CMK (cell line): ENCODE measurements at regions not wholly inside any gene's neighbourhood (a gene's known extent, or its start where the extent isn't known, plus 50 kb on each side); places are given as distances from the start of the nearest gene placed in this dataset.
"Not testable (repeated sequence)": the region's sequence is repeated elsewhere in the genome, so short reads cannot be mapped to it uniquely, and the experiment has no call there.

Experiments used
- DNase-seq: peaks from one replicate; pipeline ENCODE4 v3.0.0-alpha.2; 2010; ENCODE audit warnings: low read depth

- DNase-seq, result no peak
These were observed 364.0 kb downstream of the CNTN6 start for GRCh38 chr3:1456781-1457311.

DNA sequence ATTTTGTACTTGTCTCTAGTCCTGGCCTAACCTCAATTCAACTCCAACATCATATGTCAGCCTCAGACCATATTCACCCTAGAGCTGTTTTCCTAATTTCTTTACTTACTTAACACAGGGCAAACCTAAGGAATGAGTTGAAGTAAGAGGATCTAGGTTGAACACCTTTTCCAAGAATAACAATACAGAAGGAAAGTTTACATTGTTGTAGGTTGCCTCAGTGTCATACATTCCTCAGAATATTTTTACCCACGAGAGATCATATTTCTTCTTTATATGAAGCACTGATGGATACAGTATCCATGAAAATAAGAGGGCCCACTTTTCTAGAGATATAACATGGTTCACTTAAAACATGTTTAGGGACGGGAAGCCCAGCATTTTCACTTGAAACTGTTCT is 369.5 kb downstream of the CNTN6 start:
- DNase-seq, result no peak

DNA sequence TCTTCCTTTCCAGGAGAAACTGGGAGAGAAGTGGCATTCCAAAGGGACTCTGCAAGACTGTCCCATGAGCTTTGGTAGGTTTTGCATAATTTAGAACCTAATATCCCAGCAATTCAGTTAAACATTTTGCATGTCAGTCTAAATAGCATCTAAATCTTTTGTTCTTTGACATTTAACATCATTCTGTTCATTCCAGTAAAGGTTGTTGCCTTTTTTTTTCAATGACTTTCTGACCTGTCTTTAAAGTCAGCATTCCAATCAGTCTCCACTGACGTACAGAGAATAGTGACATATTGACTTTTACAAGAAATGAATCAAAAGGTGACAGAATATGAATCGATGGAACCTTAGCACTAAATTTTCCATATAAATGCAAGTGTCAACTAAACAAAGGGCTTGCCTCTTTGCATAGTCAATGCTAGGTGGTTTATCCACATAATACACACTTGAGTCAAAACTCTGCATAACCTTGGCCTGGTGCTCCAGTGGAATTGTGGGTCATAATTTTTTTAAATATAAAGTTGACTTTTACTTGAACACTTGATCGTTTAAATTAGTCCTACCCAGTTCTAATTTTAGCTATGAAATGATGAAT is 370.1 kb downstream of the CNTN6 start:
- DNase-seq, result no peak

- DNase-seq, result not testable (repeated sequence)
These were observed 372.3 kb downstream of the CNTN6 start for GRCh38 chr3:1465091-1465490.

- no peak for DNase-seq
These were observed 375.3 kb downstream of the CNTN6 start for GRCh38 chr3:1468145-1468544.

DNA sequence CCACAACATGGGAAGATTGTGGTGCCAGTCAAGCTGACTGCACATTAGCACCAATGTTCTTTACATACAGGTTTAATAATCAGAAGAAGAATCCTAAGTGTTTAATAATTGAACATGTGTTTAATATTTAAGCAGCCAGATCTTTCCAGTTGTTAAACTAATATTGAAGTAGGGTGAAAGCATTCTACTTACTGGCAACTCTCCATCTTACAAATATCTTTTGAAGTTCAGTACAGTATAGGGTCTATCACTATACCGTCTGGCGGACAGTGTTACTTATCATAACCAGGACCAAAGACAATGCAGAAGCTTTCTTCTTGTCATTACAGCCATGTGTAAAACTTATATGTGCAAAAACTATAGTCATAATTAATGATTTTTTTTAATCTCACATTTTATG is 376.4 kb downstream of the CNTN6 start:
- no peak for DNase-seq

GRCh38 chr3:1469687-1470086 is 376.9 kb downstream of the CNTN6 start:
- no peak for DNase-seq

GRCh38 chr3:1477669-1478068 is 384.8 kb downstream of the CNTN6 start:
- no peak for DNase-seq

DNA sequence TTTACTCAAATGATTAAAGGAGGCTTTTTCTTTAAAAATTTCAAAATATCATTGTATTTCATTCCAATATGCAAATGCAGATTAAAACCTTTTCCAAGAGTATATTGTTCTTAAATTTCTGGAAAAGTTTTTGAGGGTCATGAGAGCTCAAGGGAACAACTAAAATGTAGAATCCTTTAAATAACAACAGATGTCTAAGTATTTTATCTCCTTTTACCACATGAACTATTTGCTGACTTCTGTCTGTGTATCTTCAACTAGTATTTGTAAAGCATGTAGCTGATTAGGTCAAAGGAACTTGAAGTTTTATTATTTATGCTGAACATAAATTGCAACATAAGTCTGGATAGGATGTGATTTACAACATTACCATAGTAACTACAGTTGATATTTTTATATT is 402.6 kb downstream of the CNTN6 start:
- no peak for DNase-seq

GRCh38 chr3:1499694-1500093 is 406.9 kb downstream of the CNTN6 start:
- no peak for DNase-seq

- DNase-seq, result no peak
These were observed 408.7 kb downstream of the CNTN6 start for GRCh38 chr3:1501406-1502115.

GRCh38 chr3:1506090-1506489 is 413.3 kb downstream of the CNTN6 start:
- no peak for DNase-seq

DNA sequence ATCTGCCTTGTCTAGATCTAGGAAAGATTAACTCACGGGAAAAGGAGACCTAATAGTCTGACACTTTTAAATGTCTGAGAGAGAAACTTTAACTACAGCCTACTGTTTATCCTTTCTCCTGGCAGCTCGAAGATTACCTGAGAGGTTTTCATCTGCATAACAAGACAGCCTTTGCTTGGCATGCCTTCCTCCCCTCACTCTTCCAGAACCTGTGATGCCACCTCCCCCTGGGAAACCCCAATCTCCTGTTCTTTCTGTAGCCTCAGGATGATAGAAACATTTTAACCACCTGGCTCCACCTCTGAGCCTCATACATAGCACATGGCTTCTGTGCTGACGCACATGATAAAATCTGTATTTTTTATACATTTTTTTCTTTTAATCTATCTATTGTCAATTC is 420.8 kb downstream of the CNTN6 start:
- DNase-seq, result no peak

- DNase-seq, result no peak
These were observed 423.1 kb downstream of the CNTN6 start for GRCh38 chr3:1515882-1516281.

GRCh38 chr3:1527786-1528185 is 435.0 kb downstream of the CNTN6 start:
- DNase-seq, result no peak

- DNase-seq, result no peak
These were observed 435.8 kb downstream of the CNTN6 start for GRCh38 chr3:1528621-1529020.

- DNase-seq, result no peak
These were observed 436.9 kb downstream of the CNTN6 start for GRCh38 chr3:1529676-1530075.

GRCh38 chr3:1531981-1532380 is 439.2 kb downstream of the CNTN6 start:
- DNase-seq, result no peak

GRCh38 chr3:1532935-1533606 is 440.2 kb downstream of the CNTN6 start:
- no peak for DNase-seq

- no peak for DNase-seq
These were observed 440.9 kb downstream of the CNTN6 start for GRCh38 chr3:1533763-1534162.

DNA sequence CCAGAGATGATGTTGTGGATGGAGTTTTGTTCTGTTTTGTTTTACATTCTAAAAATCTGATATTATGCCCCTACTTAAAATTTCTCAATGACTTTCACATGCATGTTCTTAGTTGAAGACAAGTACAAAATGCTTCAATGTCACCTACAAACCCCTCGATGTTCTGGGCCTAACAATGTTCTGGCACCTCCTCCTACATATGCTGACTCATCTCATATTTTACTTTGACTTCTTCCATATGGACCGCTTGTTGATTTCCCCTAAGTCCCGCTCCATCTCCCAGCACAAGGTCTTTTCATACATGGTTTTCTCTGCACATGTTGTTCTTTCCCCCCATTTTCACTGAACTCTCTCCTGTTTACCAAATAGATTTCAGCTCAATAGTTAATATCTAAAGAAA is 441.4 kb downstream of the CNTN6 start:
- DNase-seq, result no peak

DNA sequence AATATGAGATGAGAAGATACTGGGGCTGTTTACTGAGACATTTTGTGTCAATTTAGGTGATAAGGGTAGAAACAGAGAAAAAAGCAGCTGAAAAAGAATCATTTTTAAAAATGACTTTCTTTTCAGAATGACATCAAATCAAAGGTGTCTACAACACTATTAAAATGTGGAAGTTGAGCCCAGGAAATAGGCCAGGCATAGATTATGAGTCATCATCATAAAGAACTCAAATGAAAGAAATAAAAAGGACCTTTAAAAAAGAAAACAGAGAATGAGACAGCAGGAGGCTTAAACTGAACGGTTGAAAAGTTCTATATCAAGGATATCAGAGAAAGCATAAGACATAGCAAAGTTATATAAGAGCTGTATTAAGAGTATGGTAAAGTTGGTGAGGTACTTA is 442.5 kb downstream of the CNTN6 start:
- no peak for DNase-seq

DNA sequence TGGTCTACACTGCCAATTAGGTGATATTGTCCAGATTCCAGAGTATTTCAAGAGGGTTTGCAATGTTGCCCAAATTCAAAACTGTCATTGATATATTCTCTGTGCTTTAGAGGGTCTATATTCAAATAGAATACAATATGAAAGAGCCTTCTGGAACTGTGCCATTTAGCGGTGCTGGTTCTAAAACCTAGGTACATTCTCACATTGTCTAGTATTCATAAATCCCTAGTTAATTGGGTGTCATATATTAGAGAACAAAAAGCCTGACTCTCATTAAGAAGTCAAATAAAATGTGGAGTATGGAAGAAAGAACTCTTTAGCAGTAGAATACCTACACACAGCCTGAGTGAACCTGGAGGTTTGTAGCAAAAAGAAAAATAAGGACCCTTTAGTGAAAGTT is 447.9 kb downstream of the CNTN6 start:
- DNase-seq, result no peak
